Panc1 (cell line): ENCODE measurements at regions not wholly inside any gene's neighbourhood (a gene's known extent, or its start where the extent isn't known, plus 50 kb on each side); places are given as distances from the start of the nearest gene placed in this dataset.

Experiments
- ATAC-seq: fragments of 200-7000 bp; cut with Tn5 transposase; 2 replicates; pipeline ENCODE4 v1.9.1; 2020; ENCODE audit warnings: mild to moderate bottlenecking, moderate library complexity
- BruUV-seq: library from RNA; stranded (reverse); fragments of 400-500 nt; replicated peaks from 2 replicates; lab custom pipeline; 2021; lab: Mats Ljungman, UMichigan
- CTCF ChIA-PET: fragments of 300-600 bp; sonication (Branson Sonifier 250); formaldehyde crosslinking; loops from one replicate; lab custom pipeline; 2022; ENCODE audit warnings: antibody characterized with exemption; lab: Charles Lee
- POLR2A ChIA-PET: fragments of 300-600 bp; sonication (Branson Sonifier 250); formaldehyde crosslinking; loops from one replicate; lab custom pipeline; 2022; ENCODE audit warnings: antibody characterized with exemption; lab: Charles Lee
- DNase-seq: peaks from one replicate; pipeline ENCODE4 v3.0.0-alpha.2; 2010; ENCODE audit warnings: low read depth, low spot score
- H3K27ac ChIP-seq: 2 replicates; pipeline ENCODE4 v1.5.1; 2011; ENCODE audit warnings: mild to moderate bottlenecking, low read length, inconsistent platforms
- H3K27me3 ChIP-seq: fragments of 200-500 bp; sonication (Bioruptor generic); 2 replicates; pipeline ENCODE4 v1.6.0; 2014; ENCODE audit warnings: low read length, inconsistent platforms; ENCODE audit not compliant: control insufficient read depth, insufficient read depth
- H3K36me3 ChIP-seq: fragments of 200-500 bp; sonication (Bioruptor generic); 2 replicates; pipeline ENCODE4 v1.5.1; 2014; ENCODE audit warnings: inconsistent platforms, mild to moderate bottlenecking, low read length, moderate library complexity; ENCODE audit not compliant: control insufficient read depth, insufficient read depth
- H3K4me1 ChIP-seq: 2 replicates; pipeline ENCODE4 v1.5.1; 2011; ENCODE audit warnings: inconsistent platforms, mild to moderate bottlenecking, low read length, moderate library complexity; ENCODE audit not compliant: control insufficient read depth, insufficient read depth
- H3K4me3 ChIP-seq, 2 experiments: 2 replicates each; pipeline ENCODE4 v1.5.1; 2011 to 2012; ENCODE audit warnings: low read depth in 2 of 2, low read length in 2 of 2, mild to moderate bottlenecking in 2 of 2, inconsistent platforms in 1 of 2, moderate library complexity in 1 of 2
- H3K9me3 ChIP-seq: fragments of 200-500 bp; sonication (Bioruptor generic); 2 replicates; pipeline ENCODE4 v1.5.1; 2014; ENCODE audit warnings: low read depth, mild to moderate bottlenecking, inconsistent platforms, low read length, moderate library complexity; ENCODE audit not compliant: control insufficient read depth, insufficient read depth
- CTCF ChIP-seq: fragments of 450-650 bp; IDR thresholded peaks from 2 replicates; pipeline ENCODE4 v1.5.1; 2017; ENCODE audit warnings: mild to moderate bottlenecking
- POLR2AphosphoS5 ChIP-seq: IDR thresholded peaks from 2 replicates; pipeline ENCODE4 v1.6.1; 2012; ENCODE audit warnings: mild to moderate bottlenecking, low read depth, low read length, moderate library complexity
- REST ChIP-seq, 2 experiments: IDR thresholded peaks; 2 replicates each; pipeline ENCODE4 v1.6.1; 2011 to 2012; ENCODE audit warnings: low read depth in 2 of 2, control low read depth in 1 of 2, low read length in 1 of 2, mild to moderate bottlenecking in 1 of 2, moderate library complexity in 1 of 2; ENCODE audit not compliant: insufficient read depth in 1 of 2
- SIN3A ChIP-seq: IDR thresholded peaks from 2 replicates; pipeline ENCODE4 v1.6.1; 2012; ENCODE audit warnings: low read depth, mild to moderate bottlenecking, low read length, moderate library complexity, borderline replicate concordance; ENCODE audit not compliant: insufficient read depth
- TCF7L2 ChIP-seq: IDR thresholded peaks from 2 replicates; pipeline ENCODE4 v1.6.1; 2011; ENCODE audit warnings: mild to moderate bottlenecking, low read depth, low read length, inconsistent platforms
- in situ Hi-C: cut with HindIII; loops from 2 replicates; pipeline ENCODE4 v1.10.0; 2016; ENCODE audit warnings: low sequenced_read_pairs, low pct_unique_long_range_greater_than_20kb
- intact Hi-C: fragments of 100-400 bp; cut with micrococcal nuclease; formaldehyde crosslinking; loops from one replicate; pipeline ENCODE4 v1.10.0; 2022; ENCODE audit not compliant: unreplicated experiment

- DNase-seq, result no peak
- in situ Hi-C loops (no loop called here), intact Hi-C loops (no loop called here)
- Histone ChIP-seq H3K9me3 (no peaks in the 10 kb centered on the region), H3K4me3 (no peak overlapping the region), H3K27me3 (no peaks in the 10 kb centered on the region; the same call in 1 of the 2 replicates), H3K36me3 (no peaks in the 10 kb centered on the region), H3K4me1 (no peaks in the 10 kb centered on the region), H3K27ac (no peak overlapping the region)
- BruUV-seq, result no TSS peak
- TF ChIP-seq CTCF (no peak), TCF7L2 (no peak), POLR2AphosphoS5 (no peak), REST (IDR thresholded peaks at IDR 0.05; ENCODE audit: insufficient read depth in 1 of 2, low read depth in 2 of 2, low read length in 1 of 2) (no peak), SIN3A (no peak)
- POLR2A ChIA-PET, result no interaction called here
- CTCF ChIA-PET, result no interaction called here
- no peak for ATAC-seq
These were observed 65.2 kb upstream of the SPPL2A start for GRCh38 chr15:50830477-50831354.

GRCh38 chr15:50828610-50829206 is 63.2 kb upstream of the SPPL2A start:
- peak; percentile 38; the same call in 1 of the 2 replicates for ATAC-seq
- no peaks in the 10 kb centered on the region for H3K4me1 ChIP-seq
- no peak overlapping the region for H3K27ac ChIP-seq
- POLR2A ChIA-PET, result no interaction called here
- CTCF ChIA-PET, result no interaction called here
- in situ Hi-C loops, result no loop called here
- H3K27me3 ChIP-seq, result no peaks in the 10 kb centered on the region; the same call in 1 of the 2 replicates
- no peaks in the 10 kb centered on the region for H3K36me3 ChIP-seq
- no peak for DNase-seq
- H3K4me3 ChIP-seq, result no peak overlapping the region
- BruUV-seq, result no TSS peak
- TF ChIP-seq TCF7L2 (no peak), SIN3A (no peak), REST (IDR thresholded peaks at IDR 0.05; ENCODE audit: insufficient read depth in 1 of 2, low read depth in 2 of 2, low read length in 1 of 2) (no peak), CTCF (no peak), POLR2AphosphoS5 (no peak)
- intact Hi-C loops, result no loop called here
- H3K9me3 ChIP-seq, result no peaks in the 10 kb centered on the region
